ENCODE measurements at regions not wholly inside any gene's neighbourhood (a gene's known extent, or its start where the extent isn't known, plus 50 kb on each side); places are given as distances from the start of the nearest gene placed in this dataset.

GRCh38 chr6:169999367-169999766, 247.9 kb downstream of the ERMARD start:
- no peak overlapping the region for H3K4me3 Mint-ChIP-seq
- peaks cover 20% of the 10 kb centered on the region for H3K9me3 Mint-ChIP-seq
- peaks cover 3% of the 10 kb centered on the region for H3K4me1 Mint-ChIP-seq (ENCODE audit: low read depth)
- H3K36me3 Mint-ChIP-seq (ENCODE audit: low read depth): no peaks in the 10 kb centered on the region
- no peaks in the 10 kb centered on the region for H3K27me3 Mint-ChIP-seq
- H3K27ac Mint-ChIP-seq: no peak overlapping the region

- Mint-ChIP-seq H3K4me1 (ENCODE audit: low read depth) (peaks cover 3% of the 10 kb centered on the region), H3K27ac (no peak overlapping the region), H3K27me3 (no peaks in the 10 kb centered on the region), H3K4me3 (no peak overlapping the region), H3K36me3 (ENCODE audit: low read depth) (no peaks in the 10 kb centered on the region), H3K9me3 (peaks cover 13% of the 10 kb centered on the region)
These were observed 247.0 kb downstream of the ERMARD start for GRCh38 chr6:169998457-169998856.

GRCh38 chr6:169997930-169998218, 246.5 kb downstream of the ERMARD start:
- H3K27ac Mint-ChIP-seq: no peak overlapping the region
- H3K4me1 Mint-ChIP-seq (ENCODE audit: low read depth): peaks cover 7% of the 10 kb centered on the region
- H3K9me3 Mint-ChIP-seq: peaks cover 7% of the 10 kb centered on the region
- no peaks in the 10 kb centered on the region for H3K27me3 Mint-ChIP-seq
- no peak overlapping the region for H3K4me3 Mint-ChIP-seq
- no peaks in the 10 kb centered on the region for H3K36me3 Mint-ChIP-seq (ENCODE audit: low read depth)

- peaks cover 2% of the 10 kb centered on the region for H3K9me3 Mint-ChIP-seq
- H3K4me3 Mint-ChIP-seq: no peak overlapping the region
- peaks cover 9% of the 10 kb centered on the region for H3K4me1 Mint-ChIP-seq (ENCODE audit: low read depth)
- no peak overlapping the region for H3K27ac Mint-ChIP-seq
- H3K27me3 Mint-ChIP-seq: no peaks in the 10 kb centered on the region
- no peaks in the 10 kb centered on the region for H3K36me3 Mint-ChIP-seq (ENCODE audit: low read depth)
These were observed 245.9 kb downstream of the ERMARD start for GRCh38 chr6:169997187-169997929.

GRCh38 chr6:169996378-169997051, 245.1 kb downstream of the ERMARD start:
- H3K27me3 Mint-ChIP-seq: no peaks in the 10 kb centered on the region
- H3K36me3 Mint-ChIP-seq (ENCODE audit: low read depth): no peaks in the 10 kb centered on the region
- H3K4me3 Mint-ChIP-seq: no peak overlapping the region
- H3K27ac Mint-ChIP-seq: no peak overlapping the region
- peaks cover 18% of the 10 kb centered on the region for H3K4me1 Mint-ChIP-seq (ENCODE audit: low read depth)
- no peaks in the 10 kb centered on the region for H3K9me3 Mint-ChIP-seq

- no peaks in the 10 kb centered on the region for H3K27me3 Mint-ChIP-seq
- H3K4me3 Mint-ChIP-seq: no peak overlapping the region
- H3K36me3 Mint-ChIP-seq (ENCODE audit: low read depth): no peaks in the 10 kb centered on the region
- no peak overlapping the region for H3K27ac Mint-ChIP-seq
- H3K4me1 Mint-ChIP-seq (ENCODE audit: low read depth): peaks cover 26% of the 10 kb centered on the region
- H3K9me3 Mint-ChIP-seq: no peaks in the 10 kb centered on the region
These were observed 243.3 kb downstream of the ERMARD start for GRCh38 chr6:169994739-169995138.

GRCh38 chr6:169993861-169994481, 242.5 kb downstream of the ERMARD start:
- Mint-ChIP-seq H3K27me3 (no peaks in the 10 kb centered on the region), H3K27ac (no peak overlapping the region), H3K4me1 (ENCODE audit: low read depth) (peaks cover 31% of the 10 kb centered on the region)

GRCh38 chr6:169991913-169992312, 240.5 kb downstream of the ERMARD start:
- Mint-ChIP-seq H3K36me3 (ENCODE audit: low read depth) (no peaks in the 10 kb centered on the region), H3K27me3 (no peaks in the 10 kb centered on the region), H3K4me3 (no peak overlapping the region), H3K4me1 (ENCODE audit: low read depth) (peaks cover 28% of the 10 kb centered on the region), H3K27ac (no peak overlapping the region), H3K9me3 (no peaks in the 10 kb centered on the region)

More at GRCh38 chr6:169993861-169994481, 242.5 kb downstream of the ERMARD start:
- Mint-ChIP-seq H3K9me3 (no peaks in the 10 kb centered on the region), H3K36me3 (ENCODE audit: low read depth) (no peaks in the 10 kb centered on the region), H3K4me3 (no peak overlapping the region)

- Mint-ChIP-seq H3K4me3 (no peak overlapping the region), H3K27me3 (no peaks in the 10 kb centered on the region), H3K36me3 (ENCODE audit: low read depth) (no peaks in the 10 kb centered on the region), H3K9me3 (no peaks in the 10 kb centered on the region), H3K27ac (no peak overlapping the region), H3K4me1 (ENCODE audit: low read depth) (peaks cover 28% of the 10 kb centered on the region)
These were observed 239.6 kb downstream of the ERMARD start for GRCh38 chr6:169991031-169991390.

- peak overlapping the region; percentile 70 for H3K4me3 Mint-ChIP-seq
- no peaks in the 10 kb centered on the region for H3K9me3 Mint-ChIP-seq
- H3K27ac Mint-ChIP-seq: peak overlapping the region; percentile 53
- H3K4me1 Mint-ChIP-seq (ENCODE audit: low read depth): peaks cover 28% of the 10 kb centered on the region
- no peaks in the 10 kb centered on the region for H3K36me3 Mint-ChIP-seq (ENCODE audit: low read depth)
- no peaks in the 10 kb centered on the region for H3K27me3 Mint-ChIP-seq
These were observed 238.9 kb downstream of the ERMARD start for GRCh38 chr6:169990095-169991030.

GRCh38 chr6:169989594-169989993, 238.2 kb downstream of the ERMARD start:
- H3K36me3 Mint-ChIP-seq (ENCODE audit: low read depth): no peaks in the 10 kb centered on the region
- peaks cover 28% of the 10 kb centered on the region for H3K4me1 Mint-ChIP-seq (ENCODE audit: low read depth)
- H3K27ac Mint-ChIP-seq: peak overlapping the region; percentile 53
- no peaks in the 10 kb centered on the region for H3K27me3 Mint-ChIP-seq
- H3K9me3 Mint-ChIP-seq: no peaks in the 10 kb centered on the region
- peak overlapping the region; percentile 70 for H3K4me3 Mint-ChIP-seq

GRCh38 chr6:169988769-169989550, 237.5 kb downstream of the ERMARD start:
- Mint-ChIP-seq H3K9me3 (no peaks in the 10 kb centered on the region), H3K4me1 (ENCODE audit: low read depth) (peaks cover 28% of the 10 kb centered on the region), H3K4me3 (no peak overlapping the region), H3K27ac (peak overlapping the region; percentile 53), H3K27me3 (no peaks in the 10 kb centered on the region), H3K36me3 (ENCODE audit: low read depth) (no peaks in the 10 kb centered on the region)

- no peak overlapping the region for H3K4me3 Mint-ChIP-seq
- no peaks in the 10 kb centered on the region for H3K36me3 Mint-ChIP-seq (ENCODE audit: low read depth)
- no peaks in the 10 kb centered on the region for H3K27me3 Mint-ChIP-seq
- no peaks in the 10 kb centered on the region for H3K9me3 Mint-ChIP-seq
- H3K27ac Mint-ChIP-seq: no peak overlapping the region
- peaks cover 18% of the 10 kb centered on the region for H3K4me1 Mint-ChIP-seq (ENCODE audit: low read depth)
These were observed 235.6 kb downstream of the ERMARD start for GRCh38 chr6:169986848-169987498.
